ENCODE measurements at regions not wholly inside any gene's neighbourhood (a gene's known extent, or its start where the extent isn't known, plus 50 kb on each side); places are given as distances from the start of the nearest gene placed in this dataset.

GRCh38 chr13:99911965-99912566, 59.5 kb downstream of the ZIC5 start:
- in situ Hi-C loops (cut with MboI; ENCODE audit: low sequenced_read_pairs), result no loop called here

GRCh38 chr13:99911069-99911964, 60.2 kb downstream of the ZIC5 start:
- in situ Hi-C loops (cut with MboI; ENCODE audit: low sequenced_read_pairs), result no loop called here

- in situ Hi-C loops (cut with MboI; ENCODE audit: low sequenced_read_pairs), result loop anchor here (10.0 kb wide), 1 partner anchor 605 kb away; no protein-coding TSS in a partner anchor
These were observed 61.5 kb downstream of the ZIC5 start for GRCh38 chr13:99909836-99910619.

GRCh38 chr13:99909097-99909835, 62.3 kb downstream of the ZIC5 start:
- in situ Hi-C loops (cut with MboI; ENCODE audit: low sequenced_read_pairs), result loop anchor here (10.0 kb wide), 1 partner anchor 606 kb away; no protein-coding TSS in a partner anchor

- in situ Hi-C loops (cut with MboI; ENCODE audit: low sequenced_read_pairs), result loop anchor here (10.0 kb wide), 1 partner anchor 607 kb away; no protein-coding TSS in a partner anchor
These were observed 63.3 kb downstream of the ZIC5 start for GRCh38 chr13:99908140-99908803.

GRCh38 chr13:99907627-99908026, 63.9 kb downstream of the ZIC5 start:
- in situ Hi-C loops (cut with MboI; ENCODE audit: low sequenced_read_pairs), result loop anchor here (10.0 kb wide), 1 partner anchor 607 kb away; no protein-coding TSS in a partner anchor

- in situ Hi-C loops (cut with MboI; ENCODE audit: low sequenced_read_pairs), result loop anchor here (10.0 kb wide), 1 partner anchor 608 kb away; no protein-coding TSS in a partner anchor
These were observed 64.5 kb downstream of the ZIC5 start for GRCh38 chr13:99907038-99907437.

- in situ Hi-C loops (cut with MboI; ENCODE audit: low sequenced_read_pairs), result loop anchor here (10.0 kb wide), 1 partner anchor 609 kb away; no protein-coding TSS in a partner anchor
These were observed 65.8 kb downstream of the ZIC5 start for GRCh38 chr13:99905814-99906213.

- in situ Hi-C loops (cut with MboI; ENCODE audit: low sequenced_read_pairs), result loop anchor here (10.0 kb wide), 1 partner anchor 610 kb away; no protein-coding TSS in a partner anchor
These were observed 66.3 kb downstream of the ZIC5 start for GRCh38 chr13:99905224-99905623.

GRCh38 chr13:99903140-99903539, 68.4 kb downstream of the ZIC5 start:
- in situ Hi-C loops (cut with MboI; ENCODE audit: low sequenced_read_pairs), result loop anchor here (10.0 kb wide), 1 partner anchor 612 kb away; no protein-coding TSS in a partner anchor

GRCh38 chr13:99902657-99903056, 68.9 kb downstream of the ZIC5 start:
- in situ Hi-C loops (cut with MboI; ENCODE audit: low sequenced_read_pairs), result loop anchor here (10.0 kb wide), 1 partner anchor 612 kb away; no protein-coding TSS in a partner anchor

GRCh38 chr13:99900960-99901359, 70.6 kb downstream of the ZIC5 start:
- in situ Hi-C loops (cut with MboI; ENCODE audit: low sequenced_read_pairs), result loop anchor here (10.0 kb wide), 1 partner anchor 614 kb away; no protein-coding TSS in a partner anchor

GRCh38 chr13:99898421-99898820, 73.1 kb downstream of the ZIC5 start:
- in situ Hi-C loops (cut with MboI; ENCODE audit: low sequenced_read_pairs), result loop anchor here (25.0 kb wide), 1 partner anchor 436 kb away; no protein-coding TSS in a partner anchor

GRCh38 chr13:99897076-99897440, 74.5 kb downstream of the ZIC5 start:
- in situ Hi-C loops (cut with MboI; ENCODE audit: low sequenced_read_pairs), result loop anchor here (25.0 kb wide), 1 partner anchor 435 kb away; no protein-coding TSS in a partner anchor

GRCh38 chr13:99896369-99897075, 75.0 kb downstream of the ZIC5 start:
- in situ Hi-C loops (cut with MboI; ENCODE audit: low sequenced_read_pairs), result loop anchor here (25.0 kb wide), 1 partner anchor 434 kb away; no protein-coding TSS in a partner anchor

- in situ Hi-C loops (cut with MboI; ENCODE audit: low sequenced_read_pairs), result loop anchor here (25.0 kb wide), 1 partner anchor 433 kb away; no protein-coding TSS in a partner anchor
These were observed 75.9 kb downstream of the ZIC5 start for GRCh38 chr13:99895444-99896368.

GRCh38 chr13:99894840-99895443, 76.6 kb downstream of the ZIC5 start:
- in situ Hi-C loops (cut with MboI; ENCODE audit: low sequenced_read_pairs), result loop anchor here (25.0 kb wide), 1 partner anchor 433 kb away; no protein-coding TSS in a partner anchor
